Naive thymus-derived CD8-positive, alpha-beta T cell (primary cell): ENCODE measurements at regions not wholly inside any gene's neighbourhood (a gene's known extent, or its start where the extent isn't known, plus 50 kb on each side); places are given as distances from the start of the nearest gene placed in this dataset.

ENCODE experiments used
- ATAC-seq, 2 donors: fragments of 150-1000 bp; cut with Tn5 transposase in 1 of 2; sonication (Bioruptor Pico), chemical (Tn5 transposase) in 1 of 2; 1 replicate in 1 of 2; 2 replicates in 1 of 2; pipeline ENCODE4 v1.10.0; 2021; ENCODE audit warnings: mild to moderate bottlenecking in 2 of 2, moderate library complexity in 2 of 2
- POLR2A ChIA-PET: fragments of 350-600 bp; sonication (Branson Sonifier 250); formaldehyde crosslinking; loops from one replicate; lab custom pipeline; 2021; ENCODE audit warnings: antibody characterized with exemption; lab: Charles Lee
- DNase-seq, 10 donors: peaks; one replicate each; pipeline versions ENCODE4 v3.0.0 to v3.0.0-alpha.2; 2020 to 2022
- H3K27ac Mint-ChIP-seq, 10 donors: one replicate each; pipeline ENCODE4 v1.8.0; 2020 to 2022; ENCODE audit warnings: mild to moderate bottlenecking in 10 of 10, mixed read lengths in 10 of 10, moderate library complexity in 4 of 10, inconsistent platforms in 1 of 10
- H3K27me3 Mint-ChIP-seq, 5 donors: one replicate each; pipeline ENCODE4 v1.8.0; 2021 to 2022; ENCODE audit warnings: mixed read lengths in 5 of 5
- H3K36me3 Mint-ChIP-seq, 3 donors: one replicate each; pipeline ENCODE4 v1.8.0; 2020 to 2022; ENCODE audit warnings: mixed read lengths in 3 of 3, mild to moderate bottlenecking in 2 of 3, inconsistent platforms in 1 of 3
- H3K4me1 Mint-ChIP-seq, 4 donors: one replicate each; pipeline ENCODE4 v1.8.0; 2021 to 2022; ENCODE audit warnings: mixed read lengths in 4 of 4
- H3K4me3 Mint-ChIP-seq, 10 donors: one replicate each; pipeline ENCODE4 v1.8.0; 2020 to 2022; ENCODE audit warnings: mild to moderate bottlenecking in 10 of 10, mixed read lengths in 10 of 10, moderate library complexity in 6 of 10, inconsistent platforms in 1 of 10
- H3K9me3 Mint-ChIP-seq, 9 donors: one replicate each; pipeline ENCODE4 v1.8.0; 2020 to 2022; ENCODE audit warnings: mixed read lengths in 9 of 9, mild to moderate bottlenecking in 3 of 9, inconsistent platforms in 1 of 9, moderate library complexity in 1 of 9

DNA sequence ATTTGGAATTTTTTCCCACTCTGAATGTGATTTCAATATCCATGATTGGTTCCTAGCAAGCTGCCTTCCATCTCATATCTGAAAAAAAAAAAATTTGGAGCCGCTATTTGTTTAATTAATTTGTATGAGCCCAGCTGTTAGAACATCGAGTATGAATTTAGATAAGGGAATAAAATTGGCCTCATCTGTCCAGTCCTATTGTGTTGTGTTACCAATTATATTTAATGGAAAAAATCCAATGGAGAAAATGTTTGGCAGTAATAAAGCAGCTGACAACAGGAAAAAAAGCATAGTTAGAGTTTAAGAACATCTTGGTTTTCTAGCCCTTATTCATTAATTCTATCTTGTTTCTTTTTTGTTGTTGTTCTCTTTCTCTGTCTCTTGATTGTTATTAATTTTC lies 735.6 kb upstream of the RIOK2 start:
- no peak for ATAC-seq
- peaks cover 0 to 4% (median 0%) of the 10 kb centered on the region in 9 donors for H3K9me3 Mint-ChIP-seq
- POLR2A ChIA-PET, result no interaction called here
- H3K4me1 Mint-ChIP-seq, result no peaks in the 10 kb centered on the region
- H3K27ac Mint-ChIP-seq, result no peak overlapping the region
- H3K4me3 Mint-ChIP-seq, result no peak overlapping the region
- no peaks in the 10 kb centered on the region for H3K36me3 Mint-ChIP-seq
- DNase-seq, result no peak
- no peaks in the 10 kb centered on the region for H3K27me3 Mint-ChIP-seq

- Mint-ChIP-seq H3K27ac (no peak overlapping the region), H3K27me3 (no peaks in the 10 kb centered on the region), H3K4me3 (no peak overlapping the region), H3K4me1 (no peaks in the 10 kb centered on the region), H3K36me3 (no peaks in the 10 kb centered on the region), H3K9me3 (peaks cover 0 to 2% (median 0%) of the 10 kb centered on the region in 9 donors)
- DNase-seq, result no peak
- no peak for ATAC-seq
- POLR2A ChIA-PET, result no interaction called here
Observed at GRCh38 chr5:97919719-97920118, 736.7 kb upstream of the RIOK2 start.

- H3K36me3 Mint-ChIP-seq, result no peaks in the 10 kb centered on the region
- H3K4me3 Mint-ChIP-seq, result no peak overlapping the region
- H3K27me3 Mint-ChIP-seq, result no peaks in the 10 kb centered on the region
- POLR2A ChIA-PET, result no interaction called here
- H3K4me1 Mint-ChIP-seq, result no peaks in the 10 kb centered on the region
- DNase-seq (no peak), ATAC-seq (no peak)
- no peak overlapping the region for H3K27ac Mint-ChIP-seq
- H3K9me3 Mint-ChIP-seq, result peaks cover 0 to 2% (median 0%) of the 10 kb centered on the region in 9 donors
Observed at GRCh38 chr5:97922776-97923175, 739.7 kb upstream of the RIOK2 start.

- Mint-ChIP-seq H3K27me3 (no peaks in the 10 kb centered on the region), H3K36me3 (no peaks in the 10 kb centered on the region), H3K4me1 (no peaks in the 10 kb centered on the region), H3K27ac (no peak overlapping the region), H3K9me3 (peaks cover 0 to 2% (median 0%) of the 10 kb centered on the region in 9 donors), H3K4me3 (no peak overlapping the region)
- no peak for ATAC-seq
- POLR2A ChIA-PET, result no interaction called here
- DNase-seq, result no peak
Observed at GRCh38 chr5:97923496-97923895, 740.4 kb upstream of the RIOK2 start.

- DNase-seq (no peak), ATAC-seq (no peak)
- Mint-ChIP-seq H3K9me3 (peaks cover 0 to 2% (median 0%) of the 10 kb centered on the region in 9 donors), H3K4me3 (no peak overlapping the region), H3K36me3 (no peaks in the 10 kb centered on the region), H3K4me1 (no peaks in the 10 kb centered on the region), H3K27ac (no peak overlapping the region), H3K27me3 (no peaks in the 10 kb centered on the region)
- POLR2A ChIA-PET, result no interaction called here
Observed at GRCh38 chr5:97923997-97924396, 741.0 kb upstream of the RIOK2 start.

DNA sequence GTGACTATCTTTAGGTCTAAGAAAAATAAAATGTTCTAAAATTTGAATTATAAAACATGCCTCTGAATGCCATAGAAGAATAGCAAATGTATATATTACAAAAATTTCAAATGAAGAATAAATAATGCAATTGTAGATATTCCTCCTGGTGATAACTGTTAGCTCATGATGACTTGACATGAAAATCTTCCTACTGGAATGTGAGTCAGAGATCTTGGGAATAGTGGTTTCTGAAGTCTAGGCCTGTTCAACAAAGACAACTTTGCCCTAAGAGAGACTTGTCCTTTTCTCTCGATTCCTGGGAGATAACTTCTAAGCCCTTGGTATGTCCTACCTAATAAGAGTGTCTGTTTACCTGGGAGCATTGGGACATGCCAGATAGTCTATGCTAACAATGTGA lies 746.3 kb upstream of the RIOK2 start:
- no peaks in the 10 kb centered on the region for H3K4me1 Mint-ChIP-seq
- H3K27me3 Mint-ChIP-seq, result no peaks in the 10 kb centered on the region
- H3K4me3 Mint-ChIP-seq, result no peak overlapping the region
- POLR2A ChIA-PET, result no interaction called here
- H3K9me3 Mint-ChIP-seq, result peaks cover 0 to 9% (median 0%) of the 10 kb centered on the region in 9 donors
- no peak for DNase-seq
- no peak overlapping the region for H3K27ac Mint-ChIP-seq
- no peak for ATAC-seq
- H3K36me3 Mint-ChIP-seq, result no peaks in the 10 kb centered on the region

DNA sequence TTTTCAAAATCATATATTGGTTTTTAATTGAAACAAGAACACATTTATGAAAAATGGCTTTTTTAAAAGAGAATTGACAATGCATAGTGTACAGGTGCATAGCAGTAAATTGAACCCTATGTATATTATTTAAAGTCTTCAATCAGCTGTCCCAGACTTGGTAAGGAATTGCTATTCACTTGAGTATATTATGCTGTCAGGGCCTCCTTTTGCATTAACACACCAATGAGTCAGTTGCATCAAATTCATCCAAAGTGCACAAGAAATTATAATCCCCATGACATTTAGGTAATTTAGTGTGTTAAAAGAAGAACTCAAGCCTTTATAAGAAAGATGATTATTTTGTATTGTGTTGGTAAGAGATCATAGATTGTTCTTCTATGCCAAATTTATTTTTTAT lies 748.8 kb upstream of the RIOK2 start:
- DNase-seq, result no peak
- H3K27ac Mint-ChIP-seq, result no peak overlapping the region
- ATAC-seq, result no peak
- no peaks in the 10 kb centered on the region for H3K4me1 Mint-ChIP-seq
- no peaks in the 10 kb centered on the region for H3K27me3 Mint-ChIP-seq
- H3K9me3 Mint-ChIP-seq, result peaks cover 0 to 15% (median 0%) of the 10 kb centered on the region in 9 donors
- H3K36me3 Mint-ChIP-seq, result no peaks in the 10 kb centered on the region
- no peak overlapping the region for H3K4me3 Mint-ChIP-seq
- POLR2A ChIA-PET, result no interaction called here

DNA sequence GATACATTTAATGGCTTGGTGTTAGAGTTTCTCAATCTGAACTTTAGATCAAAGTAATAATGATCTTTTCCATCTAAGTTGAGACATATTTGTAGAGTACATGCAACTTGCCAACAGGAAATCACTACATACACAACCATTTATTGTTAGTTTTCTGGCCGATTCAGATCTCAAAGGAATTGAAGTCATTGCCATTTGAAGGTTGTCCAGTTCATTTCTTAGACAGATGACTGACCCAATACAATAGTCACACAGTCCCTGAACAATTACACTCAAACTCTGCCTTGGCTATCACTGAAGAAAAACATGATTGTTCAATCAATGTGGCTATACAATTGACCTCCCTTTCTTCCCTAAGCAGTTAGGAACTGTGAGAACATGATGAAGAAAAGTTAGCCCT lies 753.2 kb upstream of the RIOK2 start:
- ATAC-seq (no peak), DNase-seq (no peak)
- no peaks in the 10 kb centered on the region for H3K36me3 Mint-ChIP-seq
- no peak overlapping the region for H3K4me3 Mint-ChIP-seq
- no peak overlapping the region for H3K27ac Mint-ChIP-seq
- peaks cover 0 to 11% (median 0%) of the 10 kb centered on the region in 9 donors for H3K9me3 Mint-ChIP-seq
- POLR2A ChIA-PET, result no interaction called here
- H3K4me1 Mint-ChIP-seq, result no peaks in the 10 kb centered on the region
- H3K27me3 Mint-ChIP-seq, result no peaks in the 10 kb centered on the region

GRCh38 chr5:97937846-97938245 lies 754.8 kb upstream of the RIOK2 start:
- DNase-seq (no peak), ATAC-seq (no peak)
- no peak overlapping the region for H3K27ac Mint-ChIP-seq
- H3K27me3 Mint-ChIP-seq, result no peaks in the 10 kb centered on the region
- peaks cover 0 to 13% (median 4%) of the 10 kb centered on the region in 9 donors for H3K9me3 Mint-ChIP-seq
- POLR2A ChIA-PET, result no interaction called here
- no peak overlapping the region for H3K4me3 Mint-ChIP-seq
- H3K36me3 Mint-ChIP-seq, result no peaks in the 10 kb centered on the region
- no peaks in the 10 kb centered on the region for H3K4me1 Mint-ChIP-seq

DNA sequence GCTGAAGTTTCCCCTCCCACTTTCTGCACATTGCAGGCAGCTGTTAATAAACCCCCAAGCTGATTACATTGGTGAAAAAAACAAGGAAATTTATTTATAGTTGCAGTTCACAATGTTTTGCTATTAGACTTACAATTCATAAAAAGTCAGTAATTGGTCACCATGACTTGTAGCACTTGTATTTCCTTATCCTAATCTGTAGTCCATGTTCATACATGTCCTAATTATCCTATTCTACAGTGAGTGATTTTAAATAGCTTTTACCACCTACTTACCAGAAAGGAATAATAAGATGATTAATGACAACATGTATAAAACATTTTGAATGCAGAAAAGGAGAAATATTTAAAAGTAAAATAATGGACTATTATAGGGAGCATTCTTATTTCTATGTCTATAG lies 760.0 kb upstream of the RIOK2 start:
- POLR2A ChIA-PET, result no interaction called here
- ATAC-seq (no peak), DNase-seq (no peak)
- Mint-ChIP-seq H3K4me3 (no peak overlapping the region), H3K27ac (no peak overlapping the region), H3K9me3 (peaks cover 0 to 6% (median 0%) of the 10 kb centered on the region in 9 donors), H3K36me3 (no peaks in the 10 kb centered on the region), H3K4me1 (no peaks in the 10 kb centered on the region), H3K27me3 (no peaks in the 10 kb centered on the region)

GRCh38 chr5:97951139-97951538 lies 768.1 kb upstream of the RIOK2 start:
- POLR2A ChIA-PET, result no interaction called here
- DNase-seq, result no peak
- Mint-ChIP-seq H3K4me1 (no peaks in the 10 kb centered on the region), H3K9me3 (peaks cover 0 to 14% (median 11%) of the 10 kb centered on the region in 9 donors), H3K4me3 (no peak overlapping the region), H3K36me3 (no peaks in the 10 kb centered on the region), H3K27me3 (peaks cover 0 to 3% (median 0%) of the 10 kb centered on the region in 5 donors), H3K27ac (no peak overlapping the region)
- ATAC-seq, result no peak

DNA sequence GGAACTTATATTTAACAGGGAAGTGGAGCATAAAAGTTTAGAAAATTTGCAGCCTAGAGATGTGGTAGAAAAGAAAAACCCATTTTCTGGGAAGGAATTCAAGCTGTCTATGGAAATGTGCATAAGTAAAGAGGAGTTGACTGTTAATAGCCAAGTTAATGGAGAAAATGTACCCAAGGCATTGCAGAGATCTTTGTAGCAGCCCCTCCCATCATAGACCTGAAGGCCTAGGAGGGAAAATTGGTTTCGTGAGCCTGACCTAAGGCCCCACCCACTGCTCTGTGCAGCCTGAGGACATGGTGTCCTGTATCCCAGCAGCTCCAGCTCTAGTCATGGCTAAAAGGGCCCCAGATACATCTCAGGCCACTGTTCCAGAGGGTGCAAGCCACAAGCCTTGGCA lies 772.4 kb upstream of the RIOK2 start:
- H3K4me1 Mint-ChIP-seq, result no peaks in the 10 kb centered on the region
- DNase-seq, result no peak
- POLR2A ChIA-PET, result no interaction called here
- no peak for ATAC-seq
- no peak overlapping the region for H3K4me3 Mint-ChIP-seq
- H3K27me3 Mint-ChIP-seq, result peaks cover 0 to 3% (median 0%) of the 10 kb centered on the region in 5 donors
- H3K9me3 Mint-ChIP-seq, result peaks cover 0 to 14% (median 10%) of the 10 kb centered on the region in 9 donors
- H3K36me3 Mint-ChIP-seq, result no peaks in the 10 kb centered on the region
- no peak overlapping the region for H3K27ac Mint-ChIP-seq

DNA sequence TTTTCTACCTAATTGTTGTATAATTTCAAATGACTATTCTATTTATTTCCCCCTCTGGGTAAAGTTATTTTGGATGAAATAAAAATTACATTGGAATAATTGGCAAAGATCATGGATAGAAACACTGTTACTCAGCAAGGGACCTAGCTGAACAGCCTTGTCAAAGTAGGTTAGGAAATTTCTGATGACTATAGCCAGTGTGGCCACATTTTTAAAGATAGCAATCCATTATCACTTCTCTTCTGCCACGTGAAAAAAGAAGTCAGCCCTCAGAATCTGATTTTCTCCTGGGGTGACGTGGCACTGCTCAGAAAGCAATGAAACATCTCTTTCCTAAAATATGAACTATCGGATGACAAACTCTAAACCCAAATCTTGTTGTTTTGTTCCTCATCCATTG lies 784.2 kb upstream of the RIOK2 start:
- POLR2A ChIA-PET, result no interaction called here
- DNase-seq, result no peak
- no peak overlapping the region for H3K27ac Mint-ChIP-seq
- no peak overlapping the region for H3K4me3 Mint-ChIP-seq
- no peak for ATAC-seq
- no peaks in the 10 kb centered on the region for H3K36me3 Mint-ChIP-seq
- no peaks in the 10 kb centered on the region for H3K27me3 Mint-ChIP-seq
- H3K4me1 Mint-ChIP-seq, result no peaks in the 10 kb centered on the region
- H3K9me3 Mint-ChIP-seq, result peaks cover 0 to 5% (median 0%) of the 10 kb centered on the region in 9 donors

DNA sequence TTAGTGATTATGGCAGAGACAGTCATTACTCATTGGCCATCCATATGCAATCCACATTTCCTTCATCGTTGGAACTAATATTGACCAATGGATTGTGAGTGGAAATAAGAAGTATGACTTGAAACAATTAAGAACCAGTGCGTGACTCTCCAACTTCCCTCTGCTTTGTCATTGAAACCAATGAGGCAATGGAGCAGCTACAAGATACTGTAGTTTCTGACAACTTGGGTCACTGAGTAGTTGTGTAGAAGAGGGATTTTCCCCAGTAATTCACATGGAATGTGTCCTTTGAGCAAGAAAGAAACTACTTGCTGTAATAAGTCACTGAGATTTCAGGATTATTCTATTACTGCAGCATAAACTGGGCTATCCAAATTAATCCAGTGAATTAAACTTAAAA lies 785.3 kb upstream of the RIOK2 start:
- POLR2A ChIA-PET, result no interaction called here
- H3K4me3 Mint-ChIP-seq, result no peak overlapping the region
- no peaks in the 10 kb centered on the region for H3K4me1 Mint-ChIP-seq

More for the DNA sequence above, 785.3 kb upstream of the RIOK2 start:
- Mint-ChIP-seq H3K9me3 (peaks cover 0 to 6% (median 0%) of the 10 kb centered on the region in 9 donors), H3K27me3 (no peaks in the 10 kb centered on the region), H3K36me3 (no peaks in the 10 kb centered on the region), H3K27ac (no peak overlapping the region)
- ATAC-seq, result no peak
- DNase-seq, result no peak
